H9 (cell line): ENCODE measurements at regions not wholly inside any gene's neighbourhood (a gene's known extent, or its start where the extent isn't known, plus 50 kb on each side); places are given as distances from the start of the nearest gene placed in this dataset.

Experiments
- DNase-seq: peaks from one replicate; pipeline ENCODE4 v3.0.0-alpha.2; 2017
- H2AFZ ChIP-seq: one replicate; pipeline ENCODE4 v1.6.1; 2013; ENCODE audit warnings: mild to moderate bottlenecking, low read length, control low read depth, moderate library complexity
- H2AK5ac ChIP-seq: 2 replicates; pipeline ENCODE4 v1.6.1; 2013; ENCODE audit warnings: low read length, control low read depth, mixed read lengths; ENCODE audit not compliant: insufficient read length
- H2BK120ac ChIP-seq: one replicate; pipeline ENCODE4 v1.6.1; 2013; ENCODE audit warnings: low read depth, mild to moderate bottlenecking, low read length, control low read depth, inconsistent platforms; ENCODE audit not compliant: poor library complexity, severe bottlenecking
- H2BK12ac ChIP-seq: 2 replicates; pipeline ENCODE4 v1.6.1; 2013; ENCODE audit warnings: low read length, control low read depth, mixed read lengths, low read depth; ENCODE audit not compliant: insufficient read length
- H2BK15ac ChIP-seq: 2 replicates; pipeline ENCODE4 v1.6.1; 2013; ENCODE audit warnings: low read depth, low read length, control low read depth
- H2BK20ac ChIP-seq: one replicate; pipeline ENCODE4 v1.6.1; 2013; ENCODE audit warnings: low read depth, mild to moderate bottlenecking, low read length, control low read depth, inconsistent platforms; ENCODE audit not compliant: poor library complexity, severe bottlenecking
- H2BK5ac ChIP-seq: 2 replicates; pipeline ENCODE4 v1.6.1; 2013; ENCODE audit warnings: low read length, control low read depth, mixed read lengths; ENCODE audit not compliant: insufficient read length
- H3K14ac ChIP-seq: 2 replicates; pipeline ENCODE4 v1.6.1; 2013; ENCODE audit warnings: low read length, control low read depth; ENCODE audit not compliant: insufficient read depth
- H3K18ac ChIP-seq: 2 replicates; pipeline ENCODE4 v1.6.1; 2013; ENCODE audit warnings: low read depth, mild to moderate bottlenecking, mixed read lengths, low read length, control low read depth; ENCODE audit not compliant: insufficient read length
- H3K23ac ChIP-seq: 2 replicates; pipeline ENCODE4 v1.6.1; 2013; ENCODE audit warnings: low read length, control low read depth, mixed read lengths, low read depth; ENCODE audit not compliant: insufficient read length
- H3K23me2 ChIP-seq: 2 replicates; pipeline ENCODE4 v1.6.1; 2013; ENCODE audit warnings: low read depth, mild to moderate bottlenecking, mixed read lengths, low read length, control low read depth; ENCODE audit not compliant: insufficient read length, poor library complexity, severe bottlenecking
- H3K27ac ChIP-seq: 2 replicates; pipeline ENCODE4 v1.5.1; 2013; ENCODE audit warnings: low read length, control low read depth, mixed read lengths, low read depth; ENCODE audit not compliant: insufficient read length
- H3K27me3 ChIP-seq: 2 replicates; pipeline ENCODE4 v1.6.1; 2013; ENCODE audit warnings: low read length, control low read depth, inconsistent platforms; ENCODE audit not compliant: insufficient read depth
- H3K4ac ChIP-seq: 2 replicates; pipeline ENCODE4 v1.6.1; 2013; ENCODE audit warnings: low read depth, mild to moderate bottlenecking, control low read depth, inconsistent platforms, low read length, moderate library complexity
- H3K4me1 ChIP-seq: 2 replicates; pipeline ENCODE4 v1.6.1; 2013; ENCODE audit warnings: low read length, control low read depth, inconsistent platforms; ENCODE audit not compliant: insufficient read depth
- H3K4me2 ChIP-seq: 2 replicates; pipeline ENCODE4 v1.6.1; 2013; ENCODE audit warnings: low read length, control low read depth, mixed read lengths; ENCODE audit not compliant: insufficient read length, insufficient read depth
- H3K56ac ChIP-seq: 2 replicates; pipeline ENCODE4 v1.6.1; 2013; ENCODE audit warnings: low read depth, mild to moderate bottlenecking, mixed read lengths, low read length, control low read depth; ENCODE audit not compliant: insufficient read length
- H3K79me1 ChIP-seq: 2 replicates; pipeline ENCODE4 v1.6.1; 2013; ENCODE audit warnings: low read depth, mild to moderate bottlenecking, moderate library complexity, low read length, control low read depth, inconsistent platforms; ENCODE audit not compliant: insufficient read depth, poor library complexity, severe bottlenecking
- H3K79me2 ChIP-seq: 2 replicates; pipeline ENCODE4 v1.6.1; 2013; ENCODE audit warnings: low read length, control low read depth, inconsistent platforms; ENCODE audit not compliant: insufficient read depth
- H3K9ac ChIP-seq: 2 replicates; pipeline ENCODE4 v1.6.1; 2013; ENCODE audit warnings: low read length, control low read depth, mixed read lengths; ENCODE audit not compliant: insufficient read length; ENCODE audit errors: extremely low read depth
- H3K9me3 ChIP-seq: one replicate; pipeline ENCODE4 v1.6.1; 2013; ENCODE audit warnings: low read depth, low read length, inconsistent platforms; ENCODE audit not compliant: control insufficient read depth
- H3T11ph ChIP-seq: one replicate; pipeline ENCODE4 v1.6.1; 2013; ENCODE audit warnings: mild to moderate bottlenecking, low read length, control low read depth, inconsistent platforms
- H4K20me1 ChIP-seq: one replicate; pipeline ENCODE4 v1.6.1; 2013; ENCODE audit not compliant: control insufficient read depth, insufficient read length, insufficient read depth
- H4K5ac ChIP-seq: 2 replicates; pipeline ENCODE4 v1.6.1; 2013; ENCODE audit warnings: low read depth, mild to moderate bottlenecking, mixed read lengths, low read length, control low read depth; ENCODE audit not compliant: insufficient read length
- H4K8ac ChIP-seq: replicated peaks from 2 replicates; pipeline ENCODE4 v1.6.1; 2013; ENCODE audit warnings: low read length, control low read depth, mixed read lengths, low read depth; ENCODE audit not compliant: insufficient read length
- H4K91ac ChIP-seq: 2 replicates; pipeline ENCODE4 v1.6.1; 2013; ENCODE audit warnings: low read depth, mild to moderate bottlenecking, moderate library complexity, mixed read lengths, low read length, control low read depth; ENCODE audit not compliant: insufficient read length
- H3K27ac Mint-ChIP-seq, 3 experiments: 2 replicates in 2 of 3; 3 replicates in 1 of 3; pipeline ENCODE4 v1.8.0; 2020 to 2021; ENCODE audit warnings: mixed read lengths in 3 of 3, mild to moderate bottlenecking in 1 of 3, moderate library complexity in 1 of 3
- H3K27me3 Mint-ChIP-seq: 2 replicates; pipeline ENCODE4 v1.8.0; 2021; ENCODE audit warnings: low read depth, mild to moderate bottlenecking, moderate library complexity, mixed read lengths
- H3K36me3 Mint-ChIP-seq, 3 experiments: 2 replicates in 2 of 3; 3 replicates in 1 of 3; pipeline ENCODE4 v1.8.0; 2020 to 2021; ENCODE audit warnings: low read depth in 3 of 3, mixed read lengths in 3 of 3; ENCODE audit not compliant: insufficient read depth in 1 of 3
- H3K4me1 Mint-ChIP-seq, 2 experiments: 2 replicates each; pipeline ENCODE4 v1.8.0; 2020; ENCODE audit warnings: mixed read lengths in 2 of 2
- H3K4me3 Mint-ChIP-seq, 2 experiments: 2 replicates in 1 of 2; 3 replicates in 1 of 2; pipeline ENCODE4 v1.8.0; 2020 to 2021; ENCODE audit warnings: mild to moderate bottlenecking in 2 of 2, mixed read lengths in 2 of 2, moderate library complexity in 1 of 2
- H3K9me3 Mint-ChIP-seq, 2 experiments: 2 replicates in 1 of 2; 3 replicates in 1 of 2; pipeline ENCODE4 v1.8.0; 2020; ENCODE audit warnings: mild to moderate bottlenecking in 2 of 2, mixed read lengths in 2 of 2, moderate library complexity in 1 of 2
- WGBS: extraction: QIAGEN DNeasy Blood & Tissue Kit; methylation state at CpG from one replicate; pipeline ENCODE4 v1.1.7; 2013; ENCODE audit warnings: missing lambda C conversion rate, low lambda C conversion rate, mixed read lengths; ENCODE audit not compliant: insufficient read length; ENCODE audit errors: extremely low coverage; 5-methylcytosine and 5-hydroxymethylcytosine counted together
- TF ChIP-seq, protein P1 (sequence below): fragments of 200-600 bp; sonication (generic); conservative IDR thresholded peaks from 3 replicates; pipeline ENCODE4 v1.8.0; 2021; ENCODE audit warnings: antibody characterized with exemption, mild to moderate bottlenecking

DNA sequence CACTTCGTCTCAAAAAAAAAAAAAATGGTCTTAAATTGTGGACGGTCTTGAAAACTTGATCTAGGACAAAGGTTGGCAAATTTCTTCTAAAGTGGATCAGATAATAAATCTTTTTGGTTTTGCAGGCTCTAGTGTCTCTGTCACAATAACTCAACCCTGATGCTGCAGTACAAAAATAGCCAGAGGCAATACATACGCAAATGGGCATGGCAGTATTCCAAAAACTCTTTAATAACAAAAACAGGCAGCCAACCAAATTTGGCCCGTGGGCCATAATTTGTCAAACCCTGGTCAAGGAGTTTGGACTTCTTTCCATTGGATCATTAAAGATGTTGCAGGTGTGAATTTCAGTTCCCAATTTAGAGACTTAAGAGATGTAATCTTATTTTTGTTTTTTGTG, 93.5 kb upstream of the MRI1 start:
- H3K56ac ChIP-seq = no peak overlapping the region

More for the DNA sequence above, 93.5 kb upstream of the MRI1 start:
- Histone ChIP-seq H3K9ac (no peak overlapping the region), H3K27ac (no peak overlapping the region), H3K4ac (no peak overlapping the region), H2BK5ac (no peak overlapping the region), H4K8ac (no peak overlapping the region), H2AK5ac (no peak overlapping the region), H3K23ac (no peak overlapping the region), H3K4me2 (no peak overlapping the region), H3T11ph (no peak overlapping the region), H3K18ac (no peak overlapping the region), H2BK12ac (no peak overlapping the region), H4K91ac (no peak overlapping the region), H3K79me2 (no peaks in the 10 kb centered on the region), H2BK20ac (no peak overlapping the region), H4K5ac (no peak overlapping the region), H2AFZ (no peak overlapping the region), H2BK120ac (no peak overlapping the region), H3K4me1 (no peaks in the 10 kb centered on the region), H3K23me2 (no peaks in the 10 kb centered on the region), H3K14ac (no peak overlapping the region), H3K9me3 (no peaks in the 10 kb centered on the region), H4K20me1 (no peaks in the 10 kb centered on the region), H2BK15ac (no peak overlapping the region), H3K27me3 (no peaks in the 10 kb centered on the region), H3K79me1 (no peaks in the 10 kb centered on the region)
- H3K27ac Mint-ChIP-seq = no peak overlapping the region
- no peak overlapping the region for H3K4me3 Mint-ChIP-seq
- WGBS = no CpG with 5 or more reads among the region's 4 CpGs
- peaks cover 10 to 13% of the 10 kb centered on the region in 2 experiments; a peak in 3 of 5 replicates for H3K9me3 Mint-ChIP-seq
- peaks cover 2 to 6% of the 10 kb centered on the region in 2 experiments; a peak in 1 of 4 replicates for H3K4me1 Mint-ChIP-seq
- DNase-seq = no peak
- TF ChIP-seq, protein P1, sequence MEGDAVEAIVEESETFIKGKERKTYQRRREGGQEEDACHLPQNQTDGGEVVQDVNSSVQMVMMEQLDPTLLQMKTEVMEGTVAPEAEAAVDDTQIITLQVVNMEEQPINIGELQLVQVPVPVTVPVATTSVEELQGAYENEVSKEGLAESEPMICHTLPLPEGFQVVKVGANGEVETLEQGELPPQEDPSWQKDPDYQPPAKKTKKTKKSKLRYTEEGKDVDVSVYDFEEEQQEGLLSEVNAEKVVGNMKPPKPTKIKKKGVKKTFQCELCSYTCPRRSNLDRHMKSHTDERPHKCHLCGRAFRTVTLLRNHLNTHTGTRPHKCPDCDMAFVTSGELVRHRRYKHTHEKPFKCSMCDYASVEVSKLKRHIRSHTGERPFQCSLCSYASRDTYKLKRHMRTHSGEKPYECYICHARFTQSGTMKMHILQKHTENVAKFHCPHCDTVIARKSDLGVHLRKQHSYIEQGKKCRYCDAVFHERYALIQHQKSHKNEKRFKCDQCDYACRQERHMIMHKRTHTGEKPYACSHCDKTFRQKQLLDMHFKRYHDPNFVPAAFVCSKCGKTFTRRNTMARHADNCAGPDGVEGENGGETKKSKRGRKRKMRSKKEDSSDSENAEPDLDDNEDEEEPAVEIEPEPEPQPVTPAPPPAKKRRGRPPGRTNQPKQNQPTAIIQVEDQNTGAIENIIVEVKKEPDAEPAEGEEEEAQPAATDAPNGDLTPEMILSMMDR = no peak
- peaks cover 29% of the 10 kb centered on the region for H3K27me3 Mint-ChIP-seq
- H3K36me3 Mint-ChIP-seq = peaks cover 3 to 8% (median 4%) of the 10 kb centered on the region in 3 experiments; a peak in 5 of 7 replicates
